ENCODE measurements at regions not wholly inside any gene's neighbourhood (a gene's known extent, or its start where the extent isn't known, plus 50 kb on each side); places are given as distances from the start of the nearest gene placed in this dataset.

GRCh38 chr1:187226396-187226795 lies 397.6 kb downstream of the PLA2G4A start:
- TF ChIP-seq CTCF (IDR thresholded peaks at IDR 0.05; ENCODE audit: low read depth, low read length) (no peak), EZH2phosphoT487 (IDR thresholded peaks at IDR 0.05; ENCODE audit: low read depth) (no peak)

All from OCI-LY3 (cell line).